DND-41 (cell line): ENCODE measurements at regions not wholly inside any gene's neighbourhood (a gene's known extent, or its start where the extent isn't known, plus 50 kb on each side); places are given as distances from the start of the nearest gene placed in this dataset.

Experiments used
- ATAC-seq: fragments of 200-7000 bp; cut with Tn5 transposase; 3 replicates; pipeline ENCODE4 v1.9.1; 2021; ENCODE audit warnings: low read depth; ENCODE audit not compliant: insufficient read depth
- DNase-seq: peaks from one replicate; pipeline ENCODE4 v3.0.0-alpha.2; 2020
- H2AFZ ChIP-seq: 2 replicates; pipeline ENCODE4 v1.6.0; 2012; ENCODE audit warnings: low read depth, low read length
- H3K27ac ChIP-seq: 2 replicates; pipeline ENCODE4 v1.5.1; 2012; ENCODE audit warnings: low read length, inconsistent platforms
- H3K27me3 ChIP-seq: fragments of 200-600 bp; sonication (generic); 2 replicates; pipeline ENCODE4 v1.6.0; 2012; ENCODE audit warnings: low read length, mild to moderate bottlenecking, inconsistent platforms; ENCODE audit not compliant: insufficient read depth, poor library complexity
- H3K36me3 ChIP-seq: 2 replicates; pipeline ENCODE4 v1.5.1; 2012; ENCODE audit warnings: low read length, inconsistent platforms; ENCODE audit not compliant: insufficient read depth
- H3K4me1 ChIP-seq: 2 replicates; pipeline ENCODE4 v1.5.1; 2012; ENCODE audit warnings: mild to moderate bottlenecking, low read length; ENCODE audit not compliant: insufficient read depth
- H3K4me2 ChIP-seq: 2 replicates; pipeline ENCODE4 v1.6.0; 2012; ENCODE audit warnings: mild to moderate bottlenecking, moderate library complexity, low read length, inconsistent platforms; ENCODE audit not compliant: insufficient read depth
- H3K4me3 ChIP-seq, 2 experiments: fragments of 200-600 bp in 1 of 2; shearing (Covaris generic) in 1 of 2; 2 replicates each; pipeline ENCODE4 v1.5.1; 2012 to 2016; ENCODE audit warnings: inconsistent platforms in 2 of 2, low read length in 2 of 2, mild to moderate bottlenecking in 2 of 2, low read depth in 1 of 2, moderate library complexity in 1 of 2
- H3K79me2 ChIP-seq: 2 replicates; pipeline ENCODE4 v1.6.0; 2012; ENCODE audit warnings: low read length, inconsistent platforms; ENCODE audit not compliant: insufficient read depth
- H3K9ac ChIP-seq: 2 replicates; pipeline ENCODE4 v1.6.0; 2012; ENCODE audit warnings: low read depth, mild to moderate bottlenecking, inconsistent platforms, low read length, moderate library complexity
- H3K9me3 ChIP-seq: 2 replicates; pipeline ENCODE4 v1.5.1; 2012; ENCODE audit warnings: low read length, moderate library complexity, mild to moderate bottlenecking, inconsistent platforms; ENCODE audit not compliant: insufficient read depth, severe bottlenecking
- H4K20me1 ChIP-seq: 2 replicates; pipeline ENCODE4 v1.6.0; 2012; ENCODE audit warnings: low read length; ENCODE audit not compliant: insufficient read depth
- EZH2 ChIP-seq: IDR thresholded peaks from 3 replicates; pipeline ENCODE4 v1.6.1; 2012; ENCODE audit warnings: borderline replicate concordance, low read depth, mild to moderate bottlenecking, moderate library complexity, low read length, inconsistent platforms; ENCODE audit not compliant: severe bottlenecking
- TF ChIP-seq, protein P1 (sequence below): IDR thresholded peaks from 2 replicates; pipeline ENCODE4 v1.5.1; 2012; ENCODE audit warnings: borderline replicate concordance, low read length, moderate library complexity, mild to moderate bottlenecking; ENCODE audit not compliant: poor library complexity, severe bottlenecking; ENCODE audit errors: extremely low read depth

- no peaks in the 10 kb centered on the region for H3K27me3 ChIP-seq
- no peaks in the 10 kb centered on the region for H3K79me2 ChIP-seq
- ATAC-seq (no peak), DNase-seq (no peak)
- H3K9me3 ChIP-seq, result no peaks in the 10 kb centered on the region
- no peak overlapping the region for H3K9ac ChIP-seq
- no peak overlapping the region for H3K4me2 ChIP-seq
- H3K27ac ChIP-seq, result no peak overlapping the region
- no peak for TF ChIP-seq EZH2
- TF ChIP-seq, protein P1, sequence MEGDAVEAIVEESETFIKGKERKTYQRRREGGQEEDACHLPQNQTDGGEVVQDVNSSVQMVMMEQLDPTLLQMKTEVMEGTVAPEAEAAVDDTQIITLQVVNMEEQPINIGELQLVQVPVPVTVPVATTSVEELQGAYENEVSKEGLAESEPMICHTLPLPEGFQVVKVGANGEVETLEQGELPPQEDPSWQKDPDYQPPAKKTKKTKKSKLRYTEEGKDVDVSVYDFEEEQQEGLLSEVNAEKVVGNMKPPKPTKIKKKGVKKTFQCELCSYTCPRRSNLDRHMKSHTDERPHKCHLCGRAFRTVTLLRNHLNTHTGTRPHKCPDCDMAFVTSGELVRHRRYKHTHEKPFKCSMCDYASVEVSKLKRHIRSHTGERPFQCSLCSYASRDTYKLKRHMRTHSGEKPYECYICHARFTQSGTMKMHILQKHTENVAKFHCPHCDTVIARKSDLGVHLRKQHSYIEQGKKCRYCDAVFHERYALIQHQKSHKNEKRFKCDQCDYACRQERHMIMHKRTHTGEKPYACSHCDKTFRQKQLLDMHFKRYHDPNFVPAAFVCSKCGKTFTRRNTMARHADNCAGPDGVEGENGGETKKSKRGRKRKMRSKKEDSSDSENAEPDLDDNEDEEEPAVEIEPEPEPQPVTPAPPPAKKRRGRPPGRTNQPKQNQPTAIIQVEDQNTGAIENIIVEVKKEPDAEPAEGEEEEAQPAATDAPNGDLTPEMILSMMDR, result no peak
- no peaks in the 10 kb centered on the region for H4K20me1 ChIP-seq
- no peak overlapping the region for H2AFZ ChIP-seq
- H3K36me3 ChIP-seq, result no peaks in the 10 kb centered on the region
- no peaks in the 10 kb centered on the region for H3K4me1 ChIP-seq
- H3K4me3 ChIP-seq, result no peak overlapping the region
These were observed 61.2 kb downstream of the TMEM174 start for GRCh38 chr5:73234204-73234555.

- DNase-seq (no peak), ATAC-seq (no peak)
- Histone ChIP-seq H3K4me3 (no peak overlapping the region), H3K9me3 (no peaks in the 10 kb centered on the region), H4K20me1 (no peaks in the 10 kb centered on the region), H3K36me3 (no peaks in the 10 kb centered on the region), H3K27ac (no peak overlapping the region), H3K9ac (no peak overlapping the region), H3K27me3 (no peaks in the 10 kb centered on the region), H3K4me2 (no peak overlapping the region), H3K4me1 (no peaks in the 10 kb centered on the region), H3K79me2 (no peaks in the 10 kb centered on the region), H2AFZ (no peak overlapping the region)
- TF ChIP-seq EZH2, result no peak
- TF ChIP-seq, protein P1, result no peak
These were observed 60.6 kb downstream of the TMEM174 start for GRCh38 chr5:73233461-73234203.

GRCh38 chr5:73233053-73233460 lies 60.1 kb downstream of the TMEM174 start:
- Histone ChIP-seq H3K4me2 (no peak overlapping the region), H3K4me3 (no peak overlapping the region), H4K20me1 (no peaks in the 10 kb centered on the region), H3K36me3 (no peaks in the 10 kb centered on the region), H3K27ac (no peak overlapping the region), H3K27me3 (no peaks in the 10 kb centered on the region), H3K79me2 (no peaks in the 10 kb centered on the region), H3K9ac (no peak overlapping the region), H2AFZ (no peak overlapping the region), H3K9me3 (no peaks in the 10 kb centered on the region), H3K4me1 (no peaks in the 10 kb centered on the region)
- ATAC-seq (no peak), DNase-seq (no peak)
- TF ChIP-seq, protein P1, result no peak
- no peak for TF ChIP-seq EZH2
